Adrenal gland (tissue), 5 donors: ENCODE measurements at regions not wholly inside any gene's neighbourhood (a gene's known extent, or its start where the extent isn't known, plus 50 kb on each side); places are given as distances from the start of the nearest gene placed in this dataset.

Source experiments
- POLR2A ChIP-seq, 2 donors: fragments of 450-650 bp; IDR thresholded peaks; one replicate each; pipeline ENCODE4 v1.6.1; 2017; ENCODE audit warnings: antibody characterized with exemption in 2 of 2, mild to moderate bottlenecking in 2 of 2, moderate library complexity in 1 of 2
- TF ChIP-seq, protein P1 (sequence below), 6 experiments: fragments of 450-650 bp in 4 of 6; fragments of 200-600 bp in 2 of 6; sonication (generic) in 1 of 6; IDR thresholded peaks; 1 replicate in 5 of 6; 2 replicates in 1 of 6; pipeline versions ENCODE4 v1.5.1 to v1.8.0; 2016 to 2021; ENCODE audit warnings: antibody characterized with exemption in 6 of 6, mild to moderate bottlenecking in 2 of 6, moderate library complexity in 1 of 6
- donor health status: DM: no; HTN: no; CAD: no.

DNA sequence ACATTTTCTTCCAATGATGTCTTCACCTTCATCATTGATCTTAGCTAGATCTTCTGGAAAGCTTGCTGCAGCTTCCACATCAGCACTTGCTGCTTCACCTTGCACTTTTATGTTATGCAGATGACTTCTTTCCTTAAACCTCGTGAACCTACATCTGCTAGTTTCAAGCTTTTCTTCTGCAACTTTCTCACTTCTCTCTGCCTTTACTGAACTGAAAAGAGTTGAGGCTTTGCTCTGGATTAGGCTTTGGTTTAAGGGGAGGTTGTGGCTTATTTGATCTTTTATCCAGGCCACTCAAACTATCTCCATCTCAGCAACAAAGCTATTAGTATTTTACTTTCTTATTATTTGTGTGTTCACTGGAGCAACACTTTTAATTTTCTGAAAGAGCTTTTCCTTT, 125.5 kb upstream of the POM121L12 start:
- TF ChIP-seq, protein P1, sequence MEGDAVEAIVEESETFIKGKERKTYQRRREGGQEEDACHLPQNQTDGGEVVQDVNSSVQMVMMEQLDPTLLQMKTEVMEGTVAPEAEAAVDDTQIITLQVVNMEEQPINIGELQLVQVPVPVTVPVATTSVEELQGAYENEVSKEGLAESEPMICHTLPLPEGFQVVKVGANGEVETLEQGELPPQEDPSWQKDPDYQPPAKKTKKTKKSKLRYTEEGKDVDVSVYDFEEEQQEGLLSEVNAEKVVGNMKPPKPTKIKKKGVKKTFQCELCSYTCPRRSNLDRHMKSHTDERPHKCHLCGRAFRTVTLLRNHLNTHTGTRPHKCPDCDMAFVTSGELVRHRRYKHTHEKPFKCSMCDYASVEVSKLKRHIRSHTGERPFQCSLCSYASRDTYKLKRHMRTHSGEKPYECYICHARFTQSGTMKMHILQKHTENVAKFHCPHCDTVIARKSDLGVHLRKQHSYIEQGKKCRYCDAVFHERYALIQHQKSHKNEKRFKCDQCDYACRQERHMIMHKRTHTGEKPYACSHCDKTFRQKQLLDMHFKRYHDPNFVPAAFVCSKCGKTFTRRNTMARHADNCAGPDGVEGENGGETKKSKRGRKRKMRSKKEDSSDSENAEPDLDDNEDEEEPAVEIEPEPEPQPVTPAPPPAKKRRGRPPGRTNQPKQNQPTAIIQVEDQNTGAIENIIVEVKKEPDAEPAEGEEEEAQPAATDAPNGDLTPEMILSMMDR (IDR thresholded peaks at IDR 0.05): no peak
- no peak for TF ChIP-seq POLR2A (IDR thresholded peaks at IDR 0.05)
